ENCODE measurements at regions not wholly inside any gene's neighbourhood (a gene's known extent, or its start where the extent isn't known, plus 50 kb on each side); places are given as distances from the start of the nearest gene placed in this dataset.
A peak's percentile ranks its signal among the peaks of the same experiment; 100 is the strongest.

DNA sequence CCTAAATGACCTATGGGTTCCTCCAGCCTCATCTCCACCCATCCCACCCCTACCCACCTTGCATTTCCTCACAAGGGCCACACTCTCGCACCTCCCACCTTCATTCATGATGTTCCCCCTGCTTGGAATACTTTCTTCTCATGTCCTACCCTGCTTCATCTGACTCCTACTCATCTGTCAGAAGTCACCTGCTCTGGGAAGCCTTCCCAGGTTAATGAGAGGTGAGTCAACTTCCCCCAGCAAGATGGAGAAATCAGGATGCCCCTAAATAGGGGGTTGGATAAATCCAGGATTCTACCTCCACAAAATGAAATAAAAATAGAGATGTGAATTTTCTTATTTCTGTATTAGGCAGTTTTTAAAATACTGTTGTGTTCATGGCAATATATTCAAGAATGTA is 51.0 kb upstream of the WSB1 start:
- WGBS (ENCODE audit: extremely low coverage, insufficient coverage, low lambda C conversion rate): no CpG with 5 or more reads among the region's 1 CpG
- H3K23ac ChIP-seq (ENCODE audit: low read length): no peak overlapping the region

DNA sequence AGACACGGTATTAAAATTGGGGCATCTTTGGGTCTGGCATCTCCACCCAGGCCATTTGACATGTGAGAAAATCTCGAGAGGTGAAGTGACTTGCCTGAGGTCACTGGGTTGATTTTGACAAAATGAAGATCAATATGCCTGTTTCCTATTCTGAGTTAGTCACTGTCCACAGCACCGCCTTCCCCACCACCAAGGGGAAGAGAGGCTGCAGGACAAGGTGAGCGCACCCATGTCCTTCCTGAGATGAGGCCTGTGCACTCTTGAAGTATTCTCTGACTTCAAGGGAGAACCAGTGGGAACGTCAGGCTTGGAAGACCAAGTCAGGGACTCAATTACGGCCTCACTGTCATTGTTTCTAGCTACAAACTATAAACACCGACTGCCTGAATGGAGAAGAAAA is 49.9 kb upstream of the WSB1 start:
- Histone ChIP-seq H2BK15ac (replicated peaks; ENCODE audit: low read depth) (no peak overlapping the region), H3K27me3 (ENCODE audit: insufficient read depth, low read length, poor library complexity) (no peaks in the 10 kb centered on the region), H4K8ac (ENCODE audit: low read depth, low read length) (no peak overlapping the region), H3K18ac (ENCODE audit: low read length) (no peak overlapping the region), H3K4me2 (ENCODE audit: low read length) (no peak overlapping the region), H3K4me3 (ENCODE audit: low read length) (no peak overlapping the region), H3K79me1 (ENCODE audit: low read length) (no peaks in the 10 kb centered on the region), H3K4me1 (ENCODE audit: control insufficient read depth, low read depth, low read length) (no peaks in the 10 kb centered on the region), H3K56ac (ENCODE audit: low read length) (peak overlapping the region; percentile 10), H4K5ac (ENCODE audit: low read length) (no peak overlapping the region), H3K27ac (ENCODE audit: low read depth, low read length) (no peak overlapping the region), H3K36me3 (ENCODE audit: control insufficient read depth, insufficient read depth, low read length) (no peaks in the 10 kb centered on the region), H3K23ac (ENCODE audit: low read length) (no peak overlapping the region), H3K4ac (ENCODE audit: low read depth, low read length) (no peak overlapping the region), H2AK5ac (ENCODE audit: low read length) (no peak overlapping the region), H3K79me2 (ENCODE audit: control insufficient read depth, insufficient read depth, low read length) (no peaks in the 10 kb centered on the region), H2BK120ac (ENCODE audit: low read depth, low read length) (no peak overlapping the region), H2BK5ac (ENCODE audit: low read length) (no peak overlapping the region), H3K9ac (ENCODE audit: low read length) (no peak overlapping the region)
- no CpG with 5 or more reads among the region's 7 CpGs for WGBS (ENCODE audit: extremely low coverage, insufficient coverage, low lambda C conversion rate)
- no peak for DNase-seq

More for the DNA sequence above, 51.0 kb upstream of the WSB1 start:
- Histone ChIP-seq H4K8ac (ENCODE audit: low read depth, low read length) (no peak overlapping the region), H3K79me2 (ENCODE audit: control insufficient read depth, insufficient read depth, low read length) (no peaks in the 10 kb centered on the region), H3K18ac (ENCODE audit: low read length) (no peak overlapping the region), H3K36me3 (ENCODE audit: control insufficient read depth, insufficient read depth, low read length) (no peaks in the 10 kb centered on the region), H2AK5ac (ENCODE audit: low read length) (no peak overlapping the region), H3K4ac (ENCODE audit: low read depth, low read length) (no peak overlapping the region), H3K27ac (ENCODE audit: low read depth, low read length) (no peak overlapping the region), H3K27me3 (ENCODE audit: insufficient read depth, low read length, poor library complexity) (no peaks in the 10 kb centered on the region), H3K56ac (ENCODE audit: low read length) (no peak overlapping the region), H2BK5ac (ENCODE audit: low read length) (no peak overlapping the region), H3K9ac (ENCODE audit: low read length) (no peak overlapping the region), H2BK120ac (ENCODE audit: low read depth, low read length) (no peak overlapping the region), H3K4me3 (ENCODE audit: low read length) (no peak overlapping the region), H3K79me1 (ENCODE audit: low read length) (no peaks in the 10 kb centered on the region), H3K4me1 (ENCODE audit: control insufficient read depth, low read depth, low read length) (no peaks in the 10 kb centered on the region), H2BK15ac (replicated peaks; ENCODE audit: low read depth) (no peak overlapping the region), H3K4me2 (ENCODE audit: low read length) (no peak overlapping the region), H4K5ac (ENCODE audit: low read length) (no peak overlapping the region)
- no peak for DNase-seq
